Lung (tissue), 11 donors: ENCODE measurements at regions not wholly inside any gene's neighbourhood (a gene's known extent, or its start where the extent isn't known, plus 50 kb on each side); places are given as distances from the start of the nearest gene placed in this dataset.

Experiments used
- ATAC-seq: fragments of 200-7000 bp; cut with Tn5 transposase; one replicate; pipeline ENCODE4 v1.9.1; 2020; ENCODE audit warnings: moderate number of reproducible peaks; ENCODE audit not compliant: insufficient read depth, low FRiP score
- DNase-seq, 3 donors: peaks; one replicate each; pipeline ENCODE4 v3.0.0-alpha.2; 2013 to 2017
- H3K27ac ChIP-seq, 2 donors: one replicate each; pipeline ENCODE4 v1.5.1; 2013; ENCODE audit warnings: mild to moderate bottlenecking in 2 of 2, moderate library complexity in 2 of 2, control low read depth in 1 of 2, inconsistent platforms in 1 of 2, low read depth in 1 of 2, low read length in 1 of 2
- H3K27me3 ChIP-seq, 3 donors: one replicate each; pipeline ENCODE4 v1.5.1; 2013; ENCODE audit warnings: low read length in 2 of 3; ENCODE audit not compliant: control insufficient read depth in 3 of 3, insufficient read depth in 3 of 3
- H3K36me3 ChIP-seq, 4 donors: one replicate each; pipeline ENCODE4 v1.5.1; 2013; ENCODE audit warnings: low read length in 4 of 4, mild to moderate bottlenecking in 1 of 4, moderate library complexity in 1 of 4; ENCODE audit not compliant: control insufficient read depth in 4 of 4, insufficient read depth in 4 of 4
- H3K4me1 ChIP-seq, 5 donors: one replicate each; pipeline ENCODE4 v1.5.1; 2013; ENCODE audit warnings: low read length in 5 of 5, mild to moderate bottlenecking in 2 of 5, moderate library complexity in 1 of 5; ENCODE audit not compliant: control insufficient read depth in 5 of 5, insufficient read depth in 5 of 5
- H3K4me3 ChIP-seq: one replicate; pipeline ENCODE4 v1.5.1; 2013; ENCODE audit warnings: mild to moderate bottlenecking, control low read depth, moderate library complexity
- H3K9ac ChIP-seq, 2 donors: one replicate each; pipeline ENCODE4 v1.5.1; 2013; ENCODE audit warnings: low read length in 2 of 2, control low read depth in 1 of 2; ENCODE audit not compliant: insufficient read depth in 1 of 2
- H3K9me3 ChIP-seq, 4 donors: one replicate each; pipeline ENCODE4 v1.5.1; 2013; ENCODE audit warnings: low read length in 3 of 4, mild to moderate bottlenecking in 1 of 4, moderate library complexity in 1 of 4; ENCODE audit not compliant: control insufficient read depth in 4 of 4, insufficient read depth in 3 of 4
- CTCF ChIP-seq: IDR thresholded peaks from 2 replicates; pipeline ENCODE4 v1.5.1; 2012; ENCODE audit warnings: mild to moderate bottlenecking; ENCODE audit errors: control extremely low read depth, extremely low read depth
- WGBS, 2 donors: extraction: QIAGEN DNeasy Blood & Tissue Kit; methylation state at CpG; one replicate each; pipeline ENCODE4 v1.1.7; 2013; 5-methylcytosine and 5-hydroxymethylcytosine counted together
- donor health status: control.
- donor health status: control.
- donor health status: Bipolar disorder and iron deficiency.
- donor health status: healthy.
- donor health status: DM: yes; HTN: yes; CAD: no.

DNA sequence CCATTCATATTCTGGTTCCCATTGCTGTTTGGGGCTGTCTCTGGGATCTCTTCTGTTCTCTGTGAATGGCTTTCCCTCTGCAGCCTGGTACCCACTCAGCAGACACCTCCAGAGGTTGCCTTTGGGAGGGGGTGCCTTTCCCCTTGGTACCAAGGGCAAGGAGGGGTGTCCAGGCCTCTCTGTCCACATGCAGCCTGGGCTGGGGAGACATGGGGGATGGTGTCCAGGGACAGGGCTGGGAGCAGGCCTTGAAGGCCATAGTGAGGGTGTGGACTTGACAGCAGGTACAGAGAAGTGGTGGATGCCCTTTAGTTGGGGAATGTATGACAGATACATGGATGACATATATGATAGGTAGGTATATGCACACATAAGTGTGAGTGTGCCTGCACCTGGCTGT, 83.7 kb downstream of the PLXNA1 start:
- Histone ChIP-seq H3K27me3 (no peaks in the 10 kb centered on the region), H3K9ac (no peak overlapping the region), H3K4me1 (no peaks in the 10 kb centered on the region), H3K4me3 (no peak overlapping the region), H3K36me3 (no peaks in the 10 kb centered on the region), H3K27ac (no peak overlapping the region), H3K9me3 (peaks cover 0 to 3% (median 0%) of the 10 kb centered on the region in 4 donors)
- no peak for DNase-seq
- TF ChIP-seq CTCF, result no peak
- no peak for ATAC-seq

GRCh38 chr3:127067116-127067910, 84.4 kb downstream of the PLXNA1 start:
- DNase-seq, result no peak
- no peak overlapping the region for H3K4me3 ChIP-seq

DNA sequence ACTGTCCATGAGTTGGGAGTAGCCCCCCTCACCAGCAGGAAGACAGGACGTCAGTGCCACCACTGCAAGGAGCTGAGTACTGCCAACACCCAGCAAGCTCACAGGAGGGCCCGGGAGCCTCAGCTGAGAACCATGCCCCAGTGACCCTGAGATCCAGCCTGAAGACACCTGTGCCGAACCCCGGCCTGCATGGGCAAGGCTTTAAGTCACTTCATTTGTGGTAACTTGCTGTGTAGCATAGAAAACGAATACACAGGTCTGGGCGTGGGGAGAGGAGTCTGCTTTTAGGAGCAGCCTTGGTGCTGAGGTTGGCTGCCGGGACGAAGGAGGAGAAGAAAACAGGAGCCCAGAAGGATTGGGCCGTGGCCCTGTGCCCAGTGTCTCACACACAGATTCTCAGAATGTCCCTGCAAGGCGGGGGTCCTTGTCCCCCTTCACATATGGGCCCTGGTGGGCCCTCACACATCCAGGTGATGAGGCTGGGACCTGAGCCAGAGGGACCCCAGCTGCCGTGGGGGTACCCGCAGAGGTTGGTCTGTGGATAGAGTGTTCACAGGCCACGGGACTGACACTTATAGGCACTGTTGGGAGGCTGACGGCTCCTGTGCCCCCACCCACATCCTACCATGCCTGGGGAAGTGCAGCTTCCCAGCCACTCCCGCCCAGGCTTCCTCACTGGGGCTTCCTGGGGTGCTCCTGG, 85.3 kb downstream of the PLXNA1 start:
- Histone ChIP-seq H3K4me3 (no peak overlapping the region), H3K27me3 (no peaks in the 10 kb centered on the region), H3K9ac (no peak overlapping the region), H3K36me3 (no peaks in the 10 kb centered on the region), H3K9me3 (peaks cover 0 to 3% (median 0%) of the 10 kb centered on the region in 4 donors), H3K4me1 (peaks cover 0 to 10% (median 0%) of the 10 kb centered on the region in 5 donors), H3K27ac (no peak overlapping the region)
- no peak for TF ChIP-seq CTCF
- 83 to 88% methylated on average over 15 of the region's 15 CpGs for WGBS, 2 donors
- ATAC-seq (no peak), DNase-seq (no peak)

More at GRCh38 chr3:127067116-127067910, 84.4 kb downstream of the PLXNA1 start:
- TF ChIP-seq CTCF, result no peak
- WGBS, 2 donors, result 95% methylated on average over 10 of the region's 10 CpGs
- H3K4me1 ChIP-seq, result peaks cover 0 to under 1% (median 0%) of the 10 kb centered on the region in 5 donors
- H3K9me3 ChIP-seq, result peaks cover 0 to 3% (median 0%) of the 10 kb centered on the region in 4 donors
- ATAC-seq, result no peak
- H3K27ac ChIP-seq, result no peak overlapping the region
- H3K36me3 ChIP-seq, result no peaks in the 10 kb centered on the region
- no peak overlapping the region for H3K9ac ChIP-seq
- no peaks in the 10 kb centered on the region for H3K27me3 ChIP-seq
